Lung (tissue), 11 donors: ENCODE measurements at regions not wholly inside any gene's neighbourhood (a gene's known extent, or its start where the extent isn't known, plus 50 kb on each side); places are given as distances from the start of the nearest gene placed in this dataset.
A peak's percentile ranks its signal among the peaks of the same experiment; 100 is the strongest.

Experiments used
- ATAC-seq: fragments of 200-7000 bp; cut with Tn5 transposase; one replicate; pipeline ENCODE4 v1.9.1; 2020; ENCODE audit warnings: moderate number of reproducible peaks; ENCODE audit not compliant: insufficient read depth, low FRiP score
- DNase-seq, 3 donors: peaks; one replicate each; pipeline ENCODE4 v3.0.0-alpha.2; 2013 to 2017
- H3K27ac ChIP-seq, 2 donors: one replicate each; pipeline ENCODE4 v1.5.1; 2013; ENCODE audit warnings: mild to moderate bottlenecking in 2 of 2, moderate library complexity in 2 of 2, control low read depth in 1 of 2, inconsistent platforms in 1 of 2, low read depth in 1 of 2, low read length in 1 of 2
- H3K27me3 ChIP-seq, 3 donors: one replicate each; pipeline ENCODE4 v1.5.1; 2013; ENCODE audit warnings: low read length in 2 of 3; ENCODE audit not compliant: control insufficient read depth in 3 of 3, insufficient read depth in 3 of 3
- H3K36me3 ChIP-seq, 4 donors: one replicate each; pipeline ENCODE4 v1.5.1; 2013; ENCODE audit warnings: low read length in 4 of 4, mild to moderate bottlenecking in 1 of 4, moderate library complexity in 1 of 4; ENCODE audit not compliant: control insufficient read depth in 4 of 4, insufficient read depth in 4 of 4
- H3K4me1 ChIP-seq, 5 donors: one replicate each; pipeline ENCODE4 v1.5.1; 2013; ENCODE audit warnings: low read length in 5 of 5, mild to moderate bottlenecking in 2 of 5, moderate library complexity in 1 of 5; ENCODE audit not compliant: control insufficient read depth in 5 of 5, insufficient read depth in 5 of 5
- H3K4me3 ChIP-seq: one replicate; pipeline ENCODE4 v1.5.1; 2013; ENCODE audit warnings: mild to moderate bottlenecking, control low read depth, moderate library complexity
- H3K9ac ChIP-seq, 2 donors: one replicate each; pipeline ENCODE4 v1.5.1; 2013; ENCODE audit warnings: low read length in 2 of 2, control low read depth in 1 of 2; ENCODE audit not compliant: insufficient read depth in 1 of 2
- H3K9me3 ChIP-seq, 4 donors: one replicate each; pipeline ENCODE4 v1.5.1; 2013; ENCODE audit warnings: low read length in 3 of 4, mild to moderate bottlenecking in 1 of 4, moderate library complexity in 1 of 4; ENCODE audit not compliant: control insufficient read depth in 4 of 4, insufficient read depth in 3 of 4
- whole genome bisulfite sequencing, 2 donors: extraction: QIAGEN DNeasy Blood & Tissue Kit; methylation state at CpG; one replicate each; pipeline ENCODE4 v1.1.7; 2013; 5-methylcytosine and 5-hydroxymethylcytosine counted together
- TF ChIP-seq, protein P1 (sequence below): IDR thresholded peaks from 2 replicates; pipeline ENCODE4 v1.5.1; 2012; ENCODE audit warnings: mild to moderate bottlenecking; ENCODE audit errors: control extremely low read depth, extremely low read depth
- donor health status: control.
- donor health status: control.
- donor health status: Bipolar disorder and iron deficiency.
- donor health status: healthy.
- donor health status: DM: yes; HTN: yes; CAD: no.

DNA sequence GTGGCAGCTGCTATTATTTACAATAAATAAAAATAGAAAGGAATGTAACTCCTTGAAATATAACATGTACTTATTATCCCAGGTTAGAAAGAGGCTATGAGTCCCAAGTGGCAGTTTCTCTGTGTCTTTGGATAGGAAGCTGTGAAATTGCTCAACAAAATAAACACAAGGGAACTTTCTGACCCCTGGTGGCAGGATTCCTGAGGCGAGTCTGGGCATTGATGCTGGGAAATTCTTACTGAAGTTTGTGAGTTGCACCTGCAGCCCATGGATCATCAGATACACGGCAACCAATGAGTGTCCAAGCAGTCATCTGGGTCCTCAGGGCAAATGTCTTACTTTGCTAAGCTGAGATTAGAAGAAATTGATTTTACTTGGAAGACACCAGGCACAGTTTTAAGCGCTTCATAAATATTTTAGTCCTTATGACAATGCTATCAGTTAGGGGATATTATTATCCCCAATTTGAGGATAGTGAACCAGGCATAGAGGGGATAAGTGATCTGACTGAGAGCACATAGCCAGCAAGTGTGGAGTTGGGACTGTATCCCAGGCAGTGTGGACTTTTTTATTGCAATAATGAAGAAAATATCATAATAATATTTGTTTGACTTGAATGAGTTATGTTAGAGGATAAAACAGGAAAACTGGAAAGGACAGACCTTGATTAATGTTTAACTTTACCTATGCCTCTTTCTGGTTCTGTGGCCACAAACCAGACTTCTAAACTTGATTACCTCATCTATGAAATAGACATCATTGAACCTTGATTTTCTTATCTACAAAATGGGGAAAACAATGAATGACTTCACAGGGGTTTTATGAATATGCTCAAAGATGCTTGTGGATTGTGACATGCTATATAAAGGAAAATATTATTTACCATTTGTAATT lies 265.5 kb upstream of the ADAMTSL1 start:
- TF ChIP-seq, protein P1, sequence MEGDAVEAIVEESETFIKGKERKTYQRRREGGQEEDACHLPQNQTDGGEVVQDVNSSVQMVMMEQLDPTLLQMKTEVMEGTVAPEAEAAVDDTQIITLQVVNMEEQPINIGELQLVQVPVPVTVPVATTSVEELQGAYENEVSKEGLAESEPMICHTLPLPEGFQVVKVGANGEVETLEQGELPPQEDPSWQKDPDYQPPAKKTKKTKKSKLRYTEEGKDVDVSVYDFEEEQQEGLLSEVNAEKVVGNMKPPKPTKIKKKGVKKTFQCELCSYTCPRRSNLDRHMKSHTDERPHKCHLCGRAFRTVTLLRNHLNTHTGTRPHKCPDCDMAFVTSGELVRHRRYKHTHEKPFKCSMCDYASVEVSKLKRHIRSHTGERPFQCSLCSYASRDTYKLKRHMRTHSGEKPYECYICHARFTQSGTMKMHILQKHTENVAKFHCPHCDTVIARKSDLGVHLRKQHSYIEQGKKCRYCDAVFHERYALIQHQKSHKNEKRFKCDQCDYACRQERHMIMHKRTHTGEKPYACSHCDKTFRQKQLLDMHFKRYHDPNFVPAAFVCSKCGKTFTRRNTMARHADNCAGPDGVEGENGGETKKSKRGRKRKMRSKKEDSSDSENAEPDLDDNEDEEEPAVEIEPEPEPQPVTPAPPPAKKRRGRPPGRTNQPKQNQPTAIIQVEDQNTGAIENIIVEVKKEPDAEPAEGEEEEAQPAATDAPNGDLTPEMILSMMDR, result no peak
- Histone ChIP-seq H3K9me3 (no peaks in the 10 kb centered on the region), H3K4me1 (no peaks in the 10 kb centered on the region), H3K9ac (no peak overlapping the region), H3K27me3 (no peaks in the 10 kb centered on the region), H3K36me3 (no peaks in the 10 kb centered on the region), H3K27ac (no peak overlapping the region), H3K4me3 (no peak overlapping the region)
- DNase-seq (peak; percentile 52 to 70 (median 64)), ATAC-seq (no peak)
- 33 to 39% methylated on average over 3 of the region's 3 CpGs for WGBS, 2 donors

DNA sequence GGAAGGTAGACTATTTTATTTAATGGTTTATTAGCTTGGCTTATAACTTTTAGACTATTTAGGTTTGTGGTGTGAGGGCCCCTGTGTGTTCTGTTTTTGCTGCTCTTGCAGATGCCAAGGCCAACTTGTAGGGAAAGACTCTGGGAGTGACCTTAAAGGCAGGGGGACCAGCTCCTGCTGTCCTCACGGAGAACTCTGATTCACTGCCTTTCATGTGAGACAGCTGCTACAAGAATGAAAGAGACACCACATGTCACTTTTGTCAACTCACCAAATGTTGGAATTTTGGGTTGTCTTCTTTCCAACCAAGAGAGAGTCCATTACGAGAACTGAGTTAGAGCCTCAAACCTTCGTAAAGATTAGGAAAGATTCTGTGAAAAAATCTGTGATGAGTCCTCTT lies 258.3 kb upstream of the ADAMTSL1 start:
- TF ChIP-seq, protein P1, result no peak
- DNase-seq (no peak), ATAC-seq (no peak)
- Histone ChIP-seq H3K27ac (no peak overlapping the region), H3K36me3 (no peaks in the 10 kb centered on the region), H3K9me3 (no peaks in the 10 kb centered on the region), H3K9ac (no peak overlapping the region), H3K27me3 (no peaks in the 10 kb centered on the region), H3K4me3 (no peak overlapping the region), H3K4me1 (no peaks in the 10 kb centered on the region)
- WGBS, 2 donors, result 87 to 89% methylated on average over 3 of the region's 3 CpGs

DNA sequence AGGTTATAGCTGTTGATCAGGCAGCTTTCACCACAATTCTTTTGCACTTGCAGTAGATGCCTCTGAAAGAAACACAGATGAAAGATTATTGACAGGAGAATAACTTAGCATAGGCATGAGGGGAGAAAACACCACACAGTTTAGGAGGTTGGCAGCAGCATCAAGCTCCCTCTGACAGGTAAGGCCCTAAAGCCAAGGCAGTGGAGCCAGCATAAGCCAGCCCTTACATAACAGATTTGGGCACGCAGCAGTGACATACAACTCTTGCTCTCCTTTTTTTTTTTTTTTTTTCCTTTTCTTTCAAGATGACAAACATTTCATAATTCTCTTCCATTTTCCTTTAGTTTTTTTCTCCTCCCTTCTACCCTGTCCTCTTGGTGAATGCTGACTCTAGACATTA lies 257.6 kb upstream of the ADAMTSL1 start:
- DNase-seq (no peak), ATAC-seq (no peak)
- no peaks in the 10 kb centered on the region for H3K9me3 ChIP-seq
- WGBS, 2 donors, result 82 to 85% methylated on average over 1 of the region's 1 CpG
- no peak overlapping the region for H3K27ac ChIP-seq
- TF ChIP-seq, protein P1, result no peak
- H3K9ac ChIP-seq, result no peak overlapping the region
- no peak overlapping the region for H3K4me3 ChIP-seq
- no peaks in the 10 kb centered on the region for H3K4me1 ChIP-seq
- H3K36me3 ChIP-seq, result no peaks in the 10 kb centered on the region
- H3K27me3 ChIP-seq, result no peaks in the 10 kb centered on the region

DNA sequence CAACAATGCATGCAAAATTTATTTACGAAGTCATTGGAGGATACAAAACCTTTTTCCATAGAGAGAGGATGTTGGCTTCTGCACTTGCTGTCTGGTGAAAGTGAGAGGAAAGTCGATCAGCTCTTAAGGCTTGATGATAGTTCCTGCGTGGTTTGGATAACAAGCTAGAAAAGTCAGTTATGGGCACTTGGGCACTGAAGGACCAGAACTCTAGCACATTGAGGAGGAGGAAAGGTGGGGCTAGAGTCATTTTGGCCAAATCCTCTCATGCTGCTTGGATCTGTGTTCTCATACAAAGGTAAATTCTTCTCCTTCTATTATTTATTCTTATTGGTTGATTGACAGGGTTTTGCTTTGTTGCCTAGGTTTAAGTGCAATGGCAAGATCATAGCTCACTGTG lies 245.9 kb upstream of the ADAMTSL1 start:
- no peaks in the 10 kb centered on the region for H3K36me3 ChIP-seq
- WGBS, 2 donors, result 80 to 82% methylated on average over 3 of the region's 3 CpGs
- no peaks in the 10 kb centered on the region for H3K4me1 ChIP-seq
- no peaks in the 10 kb centered on the region for H3K27me3 ChIP-seq
- H3K27ac ChIP-seq, result no peak overlapping the region
- ATAC-seq, result no peak
- H3K9me3 ChIP-seq, result no peaks in the 10 kb centered on the region
- H3K9ac ChIP-seq, result no peak overlapping the region
- H3K4me3 ChIP-seq, result no peak overlapping the region
- TF ChIP-seq, protein P1, result no peak
- DNase-seq, result no peak
